Upper lobe of left lung (tissue), 4 donors: ENCODE measurements at regions not wholly inside any gene's neighbourhood (a gene's known extent, or its start where the extent isn't known, plus 50 kb on each side); places are given as distances from the start of the nearest gene placed in this dataset.

ENCODE experiments used
- CTCF ChIP-seq, 6 experiments: fragments of 450-650 bp in 4 of 6; fragments of 200-600 bp in 2 of 6; sonication (generic) in 2 of 6; IDR thresholded peaks; one replicate each; pipeline ENCODE4 v1.5.1; 2016 to 2019; ENCODE audit warnings: antibody characterized with exemption in 6 of 6
- POLR2AphosphoS5 ChIP-seq, 2 donors: sonication (generic); formaldehyde crosslinking; IDR thresholded peaks; one replicate each; pipeline ENCODE4 v1.5.1; 2017; ENCODE audit warnings: antibody characterized with exemption in 2 of 2

GRCh38 chr2:192443831-192444230, 249.1 kb upstream of the TMEFF2 start:
- TF ChIP-seq CTCF (IDR thresholded peaks at IDR 0.05) (no peak), POLR2AphosphoS5 (IDR thresholded peaks at IDR 0.05) (no peak)
